ENCODE measurements at regions not wholly inside any gene's neighbourhood (a gene's known extent, or its start where the extent isn't known, plus 50 kb on each side); places are given as distances from the start of the nearest gene placed in this dataset.

DNA sequence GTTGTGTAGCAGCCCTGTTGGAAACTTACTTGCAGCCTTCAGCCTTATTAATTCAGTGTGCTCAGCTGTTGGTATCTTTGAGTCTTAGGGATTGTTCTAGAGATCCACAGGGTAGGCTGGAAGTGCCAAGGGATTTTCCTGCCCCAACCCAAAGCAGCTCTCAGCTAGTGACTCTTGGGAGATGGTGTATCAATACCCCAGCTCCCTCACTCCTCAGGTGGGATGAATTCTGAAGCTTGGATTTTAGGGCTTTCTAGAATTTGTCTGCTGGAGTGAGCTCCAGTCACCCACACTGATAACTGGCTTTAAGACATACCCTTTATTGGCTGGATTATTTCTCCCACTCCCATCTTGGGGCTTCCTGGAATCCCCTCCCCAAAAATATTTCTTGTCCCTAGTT, 493.0 kb downstream of the MN1 start:
- Histone ChIP-seq H3K9ac (ENCODE audit: low read length) (no peak overlapping the region), H3K4me3 (ENCODE audit: low read depth, low read length, poor library complexity, severe bottlenecking) (no peak overlapping the region), H4K20me1 (ENCODE audit: insufficient read depth, low read length) (no peaks in the 10 kb centered on the region), H3K9me2 (ENCODE audit: low read depth, low read length) (no peaks in the 10 kb centered on the region), H3F3A (ENCODE audit: insufficient read depth, low read length) (no peaks in the 10 kb centered on the region), H3K4me2 (ENCODE audit: low read length) (no peak overlapping the region), H3K4me1 (ENCODE audit: insufficient read depth, low read length, severe bottlenecking) (no peaks in the 10 kb centered on the region), H3K36me3 (ENCODE audit: insufficient read depth, low read length) (no peaks in the 10 kb centered on the region), H3K27ac (ENCODE audit: low read depth, low read length, poor library complexity, severe bottlenecking) (no peak overlapping the region), H3K27me3 (ENCODE audit: insufficient read depth, low read length) (no peaks in the 10 kb centered on the region), H3K9me3 (ENCODE audit: low read length) (no peaks in the 10 kb centered on the region), H3K79me2 (ENCODE audit: insufficient read depth, low read length) (no peaks in the 10 kb centered on the region), H2AFZ (ENCODE audit: low read length) (no peak overlapping the region)
- TF ChIP-seq EZH2 (IDR thresholded peaks at IDR 0.05; ENCODE audit: borderline replicate concordance, low read length), result no peak
- TF ChIP-seq, protein P1, sequence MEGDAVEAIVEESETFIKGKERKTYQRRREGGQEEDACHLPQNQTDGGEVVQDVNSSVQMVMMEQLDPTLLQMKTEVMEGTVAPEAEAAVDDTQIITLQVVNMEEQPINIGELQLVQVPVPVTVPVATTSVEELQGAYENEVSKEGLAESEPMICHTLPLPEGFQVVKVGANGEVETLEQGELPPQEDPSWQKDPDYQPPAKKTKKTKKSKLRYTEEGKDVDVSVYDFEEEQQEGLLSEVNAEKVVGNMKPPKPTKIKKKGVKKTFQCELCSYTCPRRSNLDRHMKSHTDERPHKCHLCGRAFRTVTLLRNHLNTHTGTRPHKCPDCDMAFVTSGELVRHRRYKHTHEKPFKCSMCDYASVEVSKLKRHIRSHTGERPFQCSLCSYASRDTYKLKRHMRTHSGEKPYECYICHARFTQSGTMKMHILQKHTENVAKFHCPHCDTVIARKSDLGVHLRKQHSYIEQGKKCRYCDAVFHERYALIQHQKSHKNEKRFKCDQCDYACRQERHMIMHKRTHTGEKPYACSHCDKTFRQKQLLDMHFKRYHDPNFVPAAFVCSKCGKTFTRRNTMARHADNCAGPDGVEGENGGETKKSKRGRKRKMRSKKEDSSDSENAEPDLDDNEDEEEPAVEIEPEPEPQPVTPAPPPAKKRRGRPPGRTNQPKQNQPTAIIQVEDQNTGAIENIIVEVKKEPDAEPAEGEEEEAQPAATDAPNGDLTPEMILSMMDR (IDR thresholded peaks at IDR 0.05; ENCODE audit: low read length), result no peak

DNA sequence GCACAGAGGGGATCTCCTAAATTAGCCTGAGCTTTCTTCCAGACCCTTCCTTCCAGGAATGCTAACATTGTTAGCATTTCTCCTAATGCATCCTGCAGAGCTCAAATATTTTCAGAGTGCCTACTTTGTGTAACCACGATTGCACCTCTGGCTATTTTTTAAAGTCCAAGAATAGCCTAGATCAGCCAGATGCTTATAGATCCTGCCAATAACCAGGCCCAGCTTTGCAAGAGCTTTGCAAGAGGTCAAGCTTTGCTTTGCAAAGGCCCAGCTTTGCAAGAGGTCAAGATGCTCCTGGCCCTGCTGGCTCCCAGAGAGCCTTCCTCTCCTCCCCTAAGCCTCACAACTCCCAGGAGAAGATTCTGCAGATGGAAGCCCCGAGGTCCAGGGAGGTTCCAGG, 491.9 kb downstream of the MN1 start:
- H3K27ac ChIP-seq (ENCODE audit: low read depth, low read length, poor library complexity, severe bottlenecking), result no peak overlapping the region
- H3K36me3 ChIP-seq (ENCODE audit: insufficient read depth, low read length), result no peaks in the 10 kb centered on the region
- no peak overlapping the region for H3K9ac ChIP-seq (ENCODE audit: low read length)
- H3K4me2 ChIP-seq (ENCODE audit: low read length), result no peak overlapping the region
- no peaks in the 10 kb centered on the region for H4K20me1 ChIP-seq (ENCODE audit: insufficient read depth, low read length)
- no peaks in the 10 kb centered on the region for H3K79me2 ChIP-seq (ENCODE audit: insufficient read depth, low read length)
- no peaks in the 10 kb centered on the region for H3K27me3 ChIP-seq (ENCODE audit: insufficient read depth, low read length)
- no peaks in the 10 kb centered on the region for H3K9me3 ChIP-seq (ENCODE audit: low read length)
- no peaks in the 10 kb centered on the region for H3K9me2 ChIP-seq (ENCODE audit: low read depth, low read length)
- H3K4me1 ChIP-seq (ENCODE audit: insufficient read depth, low read length, severe bottlenecking), result no peaks in the 10 kb centered on the region
- TF ChIP-seq, protein P1 (IDR thresholded peaks at IDR 0.05; ENCODE audit: low read length), result no peak
- TF ChIP-seq EZH2 (IDR thresholded peaks at IDR 0.05; ENCODE audit: borderline replicate concordance, low read length), result no peak
- no peak overlapping the region for H3K4me3 ChIP-seq (ENCODE audit: low read depth, low read length, poor library complexity, severe bottlenecking)
- H2AFZ ChIP-seq (ENCODE audit: low read length), result no peak overlapping the region
- H3F3A ChIP-seq (ENCODE audit: insufficient read depth, low read length), result no peaks in the 10 kb centered on the region

DNA sequence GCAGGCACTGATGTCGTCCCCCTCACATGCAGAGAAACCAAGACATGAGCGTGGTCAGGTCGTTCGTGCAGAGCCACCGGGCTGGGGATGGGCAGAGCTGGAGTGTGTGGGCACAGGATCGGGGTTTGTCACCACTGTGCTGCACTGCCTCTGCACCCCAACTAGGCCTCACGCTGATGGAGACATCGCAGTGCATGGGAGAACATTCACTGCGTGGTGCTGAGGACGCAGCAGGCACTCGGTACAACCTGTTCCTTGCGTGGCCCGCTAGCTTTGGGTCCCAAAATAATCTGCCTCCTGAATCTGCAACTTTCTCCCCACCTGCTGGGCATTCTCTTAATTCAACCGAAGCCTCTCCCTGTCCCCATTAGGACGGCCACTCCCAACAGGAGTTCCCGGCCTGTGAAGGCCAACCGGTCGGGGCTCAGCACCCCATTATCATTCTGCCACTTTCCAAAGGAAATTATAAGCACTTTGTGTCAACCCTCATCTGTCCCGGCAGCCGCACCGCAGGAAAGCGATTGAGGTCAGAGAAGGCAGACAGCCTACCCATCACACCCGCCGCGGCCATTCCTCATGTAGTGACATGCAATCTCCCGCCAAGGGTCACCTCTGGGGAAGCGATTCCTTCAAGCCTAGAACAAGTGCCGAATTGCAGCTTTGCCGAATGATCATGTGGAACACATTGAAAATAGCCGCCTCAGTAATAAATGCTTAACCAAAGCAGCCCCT, 490.4 kb downstream of the MN1 start:
- Histone ChIP-seq H3K4me3 (ENCODE audit: low read depth, low read length, poor library complexity, severe bottlenecking) (no peak overlapping the region), H3F3A (ENCODE audit: insufficient read depth, low read length) (no peaks in the 10 kb centered on the region), H3K9me3 (ENCODE audit: low read length) (no peaks in the 10 kb centered on the region), H3K79me2 (ENCODE audit: insufficient read depth, low read length) (no peaks in the 10 kb centered on the region), H3K4me2 (ENCODE audit: low read length) (no peak overlapping the region), H3K9me2 (ENCODE audit: low read depth, low read length) (no peaks in the 10 kb centered on the region), H2AFZ (ENCODE audit: low read length) (no peak overlapping the region), H3K27ac (ENCODE audit: low read depth, low read length, poor library complexity, severe bottlenecking) (no peak overlapping the region), H3K9ac (ENCODE audit: low read length) (no peak overlapping the region), H3K4me1 (ENCODE audit: insufficient read depth, low read length, severe bottlenecking) (no peaks in the 10 kb centered on the region), H4K20me1 (ENCODE audit: insufficient read depth, low read length) (no peaks in the 10 kb centered on the region), H3K36me3 (ENCODE audit: insufficient read depth, low read length) (no peaks in the 10 kb centered on the region), H3K27me3 (ENCODE audit: insufficient read depth, low read length) (no peaks in the 10 kb centered on the region)
- TF ChIP-seq EZH2 (IDR thresholded peaks at IDR 0.05; ENCODE audit: borderline replicate concordance, low read length), result no peak
- TF ChIP-seq, protein P1 (IDR thresholded peaks at IDR 0.05; ENCODE audit: low read length), result no peak

Measured in OCI-LY1 (cell line).